K562 (cell line): ENCODE measurements at regions not wholly inside any gene's neighbourhood (a gene's known extent, or its start where the extent isn't known, plus 50 kb on each side); places are given as distances from the start of the nearest gene placed in this dataset.

Experiments
- ARID1B ChIP-seq: fragments of 450-650 bp; IDR thresholded peaks from 2 replicates; pipeline ENCODE4 v1.6.1; 2016; ENCODE audit warnings: antibody characterized with exemption, mild to moderate bottlenecking, inconsistent platforms
- ARID3B ChIP-seq: fragments of 250-450 bp; sonication (Bioruptor Pico); IDR thresholded peaks from 2 replicates; pipeline ENCODE4 v1.4.0; 2020; ENCODE audit warnings: borderline replicate concordance
- CEBPB ChIP-seq: fragments of 450-650 bp; IDR thresholded peaks from 2 replicates; pipeline ENCODE4 v1.6.1; 2016; ENCODE audit warnings: missing genetic modification characterization, missing compliant biosample characterization
- CHAMP1 ChIP-seq: fragments of 450-650 bp; IDR thresholded peaks from 2 replicates; pipeline ENCODE4 v1.6.1; 2016; ENCODE audit warnings: mild to moderate bottlenecking
- CREB3L1 ChIP-seq: fragments of 450-650 bp; IDR thresholded peaks from 2 replicates; pipeline ENCODE4 v1.6.1; 2014; ENCODE audit warnings: low read depth, mild to moderate bottlenecking, moderate library complexity, borderline replicate concordance
- EGR1 ChIP-seq: fragments of 450-650 bp; conservative IDR thresholded peaks from 2 replicates; pipeline ENCODE4 v1.6.1; 2017; ENCODE audit warnings: mild to moderate bottlenecking
- EHMT2 ChIP-seq: fragments of 450-650 bp; IDR thresholded peaks from 2 replicates; pipeline ENCODE4 v1.6.1; 2018; ENCODE audit warnings: antibody characterized with exemption
- HDAC2 ChIP-seq: fragments of 450-650 bp; IDR thresholded peaks from 2 replicates; pipeline ENCODE4 v1.6.1; 2016; ENCODE audit warnings: mild to moderate bottlenecking
- HMGN3 ChIP-seq: IDR thresholded peaks from 2 replicates; pipeline ENCODE4 v1.6.1; 2011; ENCODE audit warnings: borderline replicate concordance, low read depth, mild to moderate bottlenecking, mixed read lengths, low read length; ENCODE audit not compliant: insufficient read length; ENCODE audit errors: extremely low read depth
- LEF1 ChIP-seq: fragments of 450-650 bp; IDR thresholded peaks from 2 replicates; pipeline ENCODE4 v1.6.1; 2016; ENCODE audit warnings: mild to moderate bottlenecking
- MAFK ChIP-seq: IDR thresholded peaks from 2 replicates; pipeline ENCODE4 v1.6.1; 2011; ENCODE audit warnings: low read length, improper control_type of control experiment
- MXD1 ChIP-seq: fragments of 250-450 bp; sonication (Bioruptor Pico); IDR thresholded peaks from 2 replicates; pipeline ENCODE4 v1.8.0; 2021; ENCODE audit warnings: borderline replicate concordance, mild to moderate bottlenecking, moderate library complexity; ENCODE audit not compliant: poor library complexity, severe bottlenecking
- MYBL2 ChIP-seq, 2 experiments: fragments of 450-650 bp in 1 of 2; sonication (generic) in 1 of 2; formaldehyde crosslinking in 1 of 2; IDR thresholded peaks; 2 replicates each; pipeline versions ENCODE4 v1.6.1 to v1.8.1; 2017 to 2022; ENCODE audit warnings: borderline replicate concordance in 1 of 2, inconsistent platforms in 1 of 2, low read depth in 1 of 2, mild to moderate bottlenecking in 1 of 2, missing genetic modification reagents in 1 of 2, moderate library complexity in 1 of 2
- POU5F1 ChIP-seq: fragments of 150-350 bp; IDR thresholded peaks from 2 replicates; pipeline ENCODE4 v1.6.1; 2014; ENCODE audit warnings: borderline replicate concordance, low read length, low read depth, mild to moderate bottlenecking; ENCODE audit not compliant: partially characterized antibody
- RBFOX2 ChIP-seq: fragments of 200-400 bp; formaldehyde crosslinking; IDR thresholded peaks from 2 replicates; pipeline ENCODE4 v1.6.1; 2017; ENCODE audit warnings: low read depth, mild to moderate bottlenecking, low read length, moderate library complexity
- ZBTB2 ChIP-seq: fragments of 450-650 bp; IDR thresholded peaks from 2 replicates; pipeline ENCODE4 v1.6.1; 2016; ENCODE audit warnings: antibody characterized with exemption

GRCh38 chr20:41696428-41696827 is 78.3 kb upstream of the CHD6 start (continued):
- TF ChIP-seq ARID3B (CRISPR knock-in tag) (no peak), HDAC2 (peak; percentile 76), MAFK (0 out of 2 replicates have a peak, but pooled peaks have one; percentile 10), EHMT2 (peak; percentile 50; the same call in 1 of the 2 replicates), HMGN3 (peak; percentile 33), EGR1 (no peak), CREB3L1 (no peak), RBFOX2 (no peak), ARID1B (peak; percentile 95), CHAMP1 (peak; percentile 33; the same call in 1 of the 2 replicates), CEBPB (tag) (peak; percentile 27; the same call in 1 of the 2 replicates), POU5F1 (no peak), MYBL2 (IDR thresholded peaks at IDR 0.05; ENCODE audit: low read depth) (no peak), MYBL2 (CRISPR knock-in tag; IDR thresholded peaks at IDR 0.05; ENCODE audit: borderline replicate concordance) (no peak), ZBTB2 (peak; percentile 26; the same call in 1 of the 2 replicates), LEF1 (peak; percentile 81; the same call in 1 of the 2 replicates), MXD1 (CRISPR knock-in tag) (no peak)
